ENCODE measurements at regions not wholly inside any gene's neighbourhood (a gene's known extent, or its start where the extent isn't known, plus 50 kb on each side); places are given as distances from the start of the nearest gene placed in this dataset.
"Not testable (repeated sequence)": the region's sequence is repeated elsewhere in the genome, so short reads cannot be mapped to it uniquely, and the experiment has no call there.

- Mint-ChIP-seq H3K9me3 (ENCODE audit: low read depth) (peaks cover 11% of the 10 kb centered on the region), H3K36me3 (peaks cover 28% of the 10 kb centered on the region), H3K27me3 (no peaks in the 10 kb centered on the region), H3K27ac (no peak overlapping the region), H3K4me1 (no peaks in the 10 kb centered on the region), H3K4me3 (no peak overlapping the region)
- ATAC-seq: no peak
- DNase-seq: no peak
- CTCF ChIA-PET: no interaction called here
Observed at GRCh38 chrX:1700757-1701156, 85.9 kb downstream of the ASMT start.

GRCh38 chrX:1701396-1701901 lies 86.6 kb downstream of the ASMT start:
- ATAC-seq; H3K4me3 Mint-ChIP-seq; H3K27ac Mint-ChIP-seq; H3K4me1 Mint-ChIP-seq; H3K9me3 Mint-ChIP-seq (ENCODE audit: low read depth); CTCF ChIA-PET; H3K27me3 Mint-ChIP-seq; DNase-seq: not testable (repeated sequence)
- H3K36me3 Mint-ChIP-seq: peaks cover 23% of the 10 kb centered on the region

GRCh38 chrX:1702142-1702541 lies 87.3 kb downstream of the ASMT start:
- CTCF ChIA-PET; H3K4me1 Mint-ChIP-seq; H3K27ac Mint-ChIP-seq; ATAC-seq; DNase-seq; H3K4me3 Mint-ChIP-seq; H3K9me3 Mint-ChIP-seq (ENCODE audit: low read depth); H3K27me3 Mint-ChIP-seq: not testable (repeated sequence)
- H3K36me3 Mint-ChIP-seq: peaks cover 20% of the 10 kb centered on the region

GRCh38 chrX:1702557-1702956 lies 87.7 kb downstream of the ASMT start:
- H3K27ac Mint-ChIP-seq; H3K4me3 Mint-ChIP-seq; H3K27me3 Mint-ChIP-seq; ATAC-seq; H3K4me1 Mint-ChIP-seq; CTCF ChIA-PET; H3K9me3 Mint-ChIP-seq (ENCODE audit: low read depth); DNase-seq: not testable (repeated sequence)
- H3K36me3 Mint-ChIP-seq: peaks cover 19% of the 10 kb centered on the region

- H3K27ac Mint-ChIP-seq; H3K27me3 Mint-ChIP-seq; CTCF ChIA-PET; DNase-seq; H3K4me3 Mint-ChIP-seq; H3K4me1 Mint-ChIP-seq; ATAC-seq; H3K9me3 Mint-ChIP-seq (ENCODE audit: low read depth): not testable (repeated sequence)
- peaks cover 16% of the 10 kb centered on the region for H3K36me3 Mint-ChIP-seq
Observed at GRCh38 chrX:1709277-1709676, 94.4 kb downstream of the ASMT start.

- Mint-ChIP-seq H3K4me1 (no peaks in the 10 kb centered on the region), H3K9me3 (ENCODE audit: low read depth) (peaks cover 1% of the 10 kb centered on the region), H3K27ac (no peak overlapping the region), H3K27me3 (no peaks in the 10 kb centered on the region), H3K4me3 (no peak overlapping the region), H3K36me3 (peaks cover 23% of the 10 kb centered on the region)
- CTCF ChIA-PET: no interaction called here
- DNase-seq: no peak
- no peak for ATAC-seq
Observed at GRCh38 chrX:1713296-1713695, 98.4 kb downstream of the ASMT start.

- ATAC-seq (no peak), DNase-seq (no peak)
- H3K4me3 Mint-ChIP-seq: no peak overlapping the region
- peaks cover 38% of the 10 kb centered on the region for H3K36me3 Mint-ChIP-seq
- no peak overlapping the region for H3K27ac Mint-ChIP-seq
- H3K27me3 Mint-ChIP-seq: no peaks in the 10 kb centered on the region
- no peaks in the 10 kb centered on the region for H3K4me1 Mint-ChIP-seq
- peaks cover 3% of the 10 kb centered on the region for H3K9me3 Mint-ChIP-seq (ENCODE audit: low read depth)
- CTCF ChIA-PET: no interaction called here
Observed at GRCh38 chrX:1717373-1717772, 102.5 kb downstream of the ASMT start.

- CTCF ChIA-PET: no interaction called here
- Mint-ChIP-seq H3K36me3 (peaks cover 23% of the 10 kb centered on the region), H3K4me3 (no peak overlapping the region), H3K4me1 (no peaks in the 10 kb centered on the region), H3K9me3 (ENCODE audit: low read depth) (peaks cover 3% of the 10 kb centered on the region), H3K27me3 (no peaks in the 10 kb centered on the region), H3K27ac (no peak overlapping the region)
- ATAC-seq (no peak), DNase-seq (no peak)
Observed at GRCh38 chrX:1719270-1719669, 104.4 kb downstream of the ASMT start.

GRCh38 chrX:1720836-1721235 lies 106.0 kb downstream of the ASMT start:
- ATAC-seq (no peak), DNase-seq (no peak)
- Mint-ChIP-seq H3K4me3 (no peak overlapping the region), H3K4me1 (no peaks in the 10 kb centered on the region), H3K27me3 (no peaks in the 10 kb centered on the region), H3K9me3 (ENCODE audit: low read depth) (peaks cover 3% of the 10 kb centered on the region), H3K36me3 (peaks cover 23% of the 10 kb centered on the region), H3K27ac (no peak overlapping the region)
- CTCF ChIA-PET: no interaction called here

GRCh38 chrX:1725472-1725871 lies 110.6 kb downstream of the ASMT start:
- peaks cover 2% of the 10 kb centered on the region for H3K9me3 Mint-ChIP-seq (ENCODE audit: low read depth)

GRCh38 chrX:1727531-1728027 lies 112.7 kb downstream of the ASMT start:
- peaks cover 30% of the 10 kb centered on the region for H3K36me3 Mint-ChIP-seq
- CTCF ChIA-PET: no interaction called here
- no peaks in the 10 kb centered on the region for H3K27me3 Mint-ChIP-seq

More at GRCh38 chrX:1725472-1725871, 110.6 kb downstream of the ASMT start:
- DNase-seq: no peak
- Mint-ChIP-seq H3K27ac (no peak overlapping the region), H3K27me3 (no peaks in the 10 kb centered on the region), H3K4me1 (no peaks in the 10 kb centered on the region), H3K4me3 (no peak overlapping the region), H3K36me3 (peaks cover 38% of the 10 kb centered on the region)
- CTCF ChIA-PET: no interaction called here
- no peak for ATAC-seq

GRCh38 chrX:1734806-1735205 lies 119.9 kb downstream of the ASMT start:
- H3K27me3 Mint-ChIP-seq: no peaks in the 10 kb centered on the region
- H3K4me3 Mint-ChIP-seq: no peak overlapping the region
- ATAC-seq: no peak
- H3K27ac Mint-ChIP-seq: no peak overlapping the region
- H3K9me3 Mint-ChIP-seq (ENCODE audit: low read depth): no peaks in the 10 kb centered on the region
- H3K36me3 Mint-ChIP-seq: peaks cover 45% of the 10 kb centered on the region
- CTCF ChIA-PET: no interaction called here
- no peaks in the 10 kb centered on the region for H3K4me1 Mint-ChIP-seq
- no peak for DNase-seq

More at GRCh38 chrX:1727531-1728027, 112.7 kb downstream of the ASMT start:
- Mint-ChIP-seq H3K9me3 (ENCODE audit: low read depth) (no peaks in the 10 kb centered on the region), H3K27ac (no peak overlapping the region), H3K4me1 (no peaks in the 10 kb centered on the region), H3K4me3 (no peak overlapping the region)
- ATAC-seq: no peak
- DNase-seq: no peak

- no peak overlapping the region for H3K4me3 Mint-ChIP-seq
Observed at GRCh38 chrX:1741816-1742394, 127.0 kb downstream of the ASMT start.

GRCh38 chrX:1743105-1743504 lies 128.2 kb downstream of the ASMT start:
- CTCF ChIA-PET: no interaction called here
- Mint-ChIP-seq H3K27ac (no peak overlapping the region), H3K4me1 (no peaks in the 10 kb centered on the region), H3K9me3 (ENCODE audit: low read depth) (peaks cover 24% of the 10 kb centered on the region), H3K27me3 (no peaks in the 10 kb centered on the region), H3K36me3 (peaks cover 79% of the 10 kb centered on the region), H3K4me3 (no peak overlapping the region)
- no peak for ATAC-seq
- no peak for DNase-seq

More at GRCh38 chrX:1741816-1742394, 127.0 kb downstream of the ASMT start:
- Mint-ChIP-seq H3K27ac (no peak overlapping the region), H3K27me3 (no peaks in the 10 kb centered on the region), H3K9me3 (ENCODE audit: low read depth) (peaks cover 24% of the 10 kb centered on the region), H3K36me3 (peaks cover 80% of the 10 kb centered on the region), H3K4me1 (no peaks in the 10 kb centered on the region)
- CTCF ChIA-PET: no interaction called here
- ATAC-seq (no peak), DNase-seq (no peak)

Data from activated CD8-positive, alpha-beta memory T cell treated with anti-CD3 and anti-CD28 coated beads, Interleukin-2, amount 10 ng/mL, durations not matched to agents 7 days and 5 days (primary cell).